Fibroblast of lung (primary cell): ENCODE measurements at regions not wholly inside any gene's neighbourhood (a gene's known extent, or its start where the extent isn't known, plus 50 kb on each side); places are given as distances from the start of the nearest gene placed in this dataset.

Experiments used
- DNase-seq, 2 donors: peaks; one replicate each; pipeline versions ENCODE4 v3.0.0 to v3.0.0-alpha.2; 2010; ENCODE audit warnings: low read depth in 2 of 2
- H2AFZ ChIP-seq: 2 replicates; pipeline ENCODE4 v1.5.1; 2012; ENCODE audit warnings: low read length, control low read depth, inconsistent platforms
- H3K27ac ChIP-seq: 2 replicates; pipeline ENCODE4 v1.5.1; 2011; ENCODE audit warnings: low read length, control low read depth; ENCODE audit not compliant: insufficient read depth
- H3K27me3 ChIP-seq: 2 replicates; pipeline ENCODE4 v1.5.1; 2011; ENCODE audit warnings: mild to moderate bottlenecking, low read length; ENCODE audit not compliant: control insufficient read depth, insufficient read depth
- H3K36me3 ChIP-seq: 2 replicates; pipeline ENCODE4 v1.5.1; 2011; ENCODE audit warnings: low read length; ENCODE audit not compliant: control insufficient read depth, insufficient read depth
- H3K4me1 ChIP-seq: 2 replicates; pipeline ENCODE4 v1.5.1; 2011; ENCODE audit warnings: low read length; ENCODE audit not compliant: control insufficient read depth, insufficient read depth; ENCODE audit errors: extremely low read depth
- H3K4me2 ChIP-seq: 2 replicates; pipeline ENCODE4 v1.5.1; 2011; ENCODE audit warnings: low read length, control low read depth; ENCODE audit not compliant: insufficient read depth; ENCODE audit errors: extremely low read depth
- H3K4me3 ChIP-seq, 4 experiments: fragments of 200-600 bp in 1 of 4; sonication (generic) in 1 of 4; replicated peaks in 1 of 4; 2 replicates each; pipeline ENCODE4 v1.5.1; 2011 to 2016; ENCODE audit warnings: low read length in 4 of 4, low read depth in 3 of 4, mild to moderate bottlenecking in 3 of 4, control low read depth in 2 of 4, inconsistent platforms in 1 of 4, mixed read lengths in 1 of 4; ENCODE audit not compliant: insufficient read depth in 1 of 4; ENCODE audit errors: control extremely low read depth in 1 of 4
- H3K79me2 ChIP-seq: 2 replicates; pipeline ENCODE4 v1.5.1; 2012; ENCODE audit warnings: mild to moderate bottlenecking, low read length, inconsistent platforms; ENCODE audit not compliant: control insufficient read depth, insufficient read depth
- H3K9ac ChIP-seq: 2 replicates; pipeline ENCODE4 v1.5.1; 2011; ENCODE audit warnings: mild to moderate bottlenecking, low read length, control low read depth; ENCODE audit not compliant: insufficient read depth
- H3K9me3 ChIP-seq: 2 replicates; pipeline ENCODE4 v1.5.1; 2012; ENCODE audit warnings: low read depth, low read length; ENCODE audit not compliant: control insufficient read depth, insufficient read depth
- H4K20me1 ChIP-seq: 2 replicates; pipeline ENCODE4 v1.5.1; 2011; ENCODE audit warnings: low read length; ENCODE audit not compliant: control insufficient read depth, insufficient read depth; ENCODE audit errors: extremely low read depth
- EZH2 ChIP-seq: IDR thresholded peaks from 2 replicates; pipeline ENCODE4 v1.5.1; 2012; ENCODE audit warnings: low read length, control low read depth, mild to moderate bottlenecking; ENCODE audit errors: missing control alignments
- TF ChIP-seq, protein P1 (sequence below), 2 donors: IDR thresholded peaks in 1 of 2; conservative IDR thresholded peaks in 1 of 2; 1 replicate in 1 of 2; 2 replicates in 1 of 2; pipeline ENCODE4 v1.5.1; 2011 to 2012; ENCODE audit warnings: low read length in 2 of 2, control low read depth in 1 of 2, inconsistent platforms in 1 of 2, low read depth in 1 of 2, mild to moderate bottlenecking in 1 of 2

DNA sequence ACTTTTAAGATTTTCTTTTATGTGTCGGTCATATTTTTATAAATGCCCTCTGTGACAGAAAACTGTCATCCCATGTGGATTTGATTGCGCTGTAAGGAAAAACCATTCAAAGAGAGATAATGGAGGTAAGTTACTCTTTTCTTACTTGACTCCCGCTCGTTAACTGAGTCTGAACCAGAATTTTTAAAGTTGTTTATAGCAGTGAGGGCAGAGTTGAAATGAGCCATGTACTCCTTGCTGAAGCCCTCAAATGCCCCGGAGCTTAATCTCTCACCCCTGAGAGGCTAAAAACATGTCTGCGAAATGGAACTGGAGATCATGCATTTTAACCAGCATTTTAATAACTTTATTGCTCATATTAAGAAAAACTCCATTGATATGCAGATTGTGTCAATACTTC lies 320.0 kb upstream of the SOX11 start:
- Histone ChIP-seq H3K9me3 (no peaks in the 10 kb centered on the region), H3K79me2 (no peaks in the 10 kb centered on the region), H2AFZ (no peak overlapping the region), H3K4me2 (no peak overlapping the region), H3K27ac (no peak overlapping the region), H3K4me3 (no peak overlapping the region), H3K36me3 (no peaks in the 10 kb centered on the region), H4K20me1 (no peaks in the 10 kb centered on the region), H3K27me3 (no peaks in the 10 kb centered on the region), H3K9ac (no peak overlapping the region), H3K4me1 (no peaks in the 10 kb centered on the region)
- no peak for DNase-seq
- no peak for TF ChIP-seq EZH2
- TF ChIP-seq, protein P1, sequence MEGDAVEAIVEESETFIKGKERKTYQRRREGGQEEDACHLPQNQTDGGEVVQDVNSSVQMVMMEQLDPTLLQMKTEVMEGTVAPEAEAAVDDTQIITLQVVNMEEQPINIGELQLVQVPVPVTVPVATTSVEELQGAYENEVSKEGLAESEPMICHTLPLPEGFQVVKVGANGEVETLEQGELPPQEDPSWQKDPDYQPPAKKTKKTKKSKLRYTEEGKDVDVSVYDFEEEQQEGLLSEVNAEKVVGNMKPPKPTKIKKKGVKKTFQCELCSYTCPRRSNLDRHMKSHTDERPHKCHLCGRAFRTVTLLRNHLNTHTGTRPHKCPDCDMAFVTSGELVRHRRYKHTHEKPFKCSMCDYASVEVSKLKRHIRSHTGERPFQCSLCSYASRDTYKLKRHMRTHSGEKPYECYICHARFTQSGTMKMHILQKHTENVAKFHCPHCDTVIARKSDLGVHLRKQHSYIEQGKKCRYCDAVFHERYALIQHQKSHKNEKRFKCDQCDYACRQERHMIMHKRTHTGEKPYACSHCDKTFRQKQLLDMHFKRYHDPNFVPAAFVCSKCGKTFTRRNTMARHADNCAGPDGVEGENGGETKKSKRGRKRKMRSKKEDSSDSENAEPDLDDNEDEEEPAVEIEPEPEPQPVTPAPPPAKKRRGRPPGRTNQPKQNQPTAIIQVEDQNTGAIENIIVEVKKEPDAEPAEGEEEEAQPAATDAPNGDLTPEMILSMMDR (conservative IDR thresholded peaks at IDR 0.05 in 1 of 2, IDR thresholded peaks at IDR 0.05 in 1 of 2; ENCODE audit: low read depth in 1 of 2, low read length in 2 of 2), result no peak

DNA sequence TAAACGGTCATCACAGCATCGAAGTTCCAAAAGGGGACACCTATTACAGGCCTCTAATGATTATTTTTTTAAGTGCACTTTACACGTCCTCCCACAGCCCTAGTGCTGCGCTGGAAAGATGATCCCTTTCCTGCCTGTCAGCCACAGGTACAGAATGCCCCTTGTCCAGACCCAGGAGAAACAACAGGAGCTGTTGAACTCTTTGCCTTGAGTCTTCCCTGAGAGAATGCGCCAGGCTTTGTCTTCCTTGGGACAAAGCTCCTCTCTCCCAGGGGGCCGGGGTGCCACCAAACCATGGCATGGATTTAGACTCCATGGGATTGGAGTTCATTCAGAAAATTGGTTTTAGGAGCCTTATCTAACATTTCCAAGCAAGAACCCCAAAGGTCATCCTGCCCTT lies 319.0 kb upstream of the SOX11 start:
- H3K27ac ChIP-seq, result no peak overlapping the region
- no peaks in the 10 kb centered on the region for H4K20me1 ChIP-seq
- TF ChIP-seq, protein P1 (conservative IDR thresholded peaks at IDR 0.05 in 1 of 2, IDR thresholded peaks at IDR 0.05 in 1 of 2; ENCODE audit: low read depth in 1 of 2, low read length in 2 of 2), result no peak
- TF ChIP-seq EZH2, result no peak
- H3K9ac ChIP-seq, result no peak overlapping the region
- peak in 1 of 2 donors; percentile 27 for DNase-seq
- no peaks in the 10 kb centered on the region for H3K36me3 ChIP-seq
- no peaks in the 10 kb centered on the region for H3K4me1 ChIP-seq
- H3K27me3 ChIP-seq, result no peaks in the 10 kb centered on the region
- H2AFZ ChIP-seq, result no peak overlapping the region
- H3K79me2 ChIP-seq, result no peaks in the 10 kb centered on the region
- no peaks in the 10 kb centered on the region for H3K9me3 ChIP-seq
- H3K4me2 ChIP-seq, result no peak overlapping the region
- H3K4me3 ChIP-seq, result no peak overlapping the region

DNA sequence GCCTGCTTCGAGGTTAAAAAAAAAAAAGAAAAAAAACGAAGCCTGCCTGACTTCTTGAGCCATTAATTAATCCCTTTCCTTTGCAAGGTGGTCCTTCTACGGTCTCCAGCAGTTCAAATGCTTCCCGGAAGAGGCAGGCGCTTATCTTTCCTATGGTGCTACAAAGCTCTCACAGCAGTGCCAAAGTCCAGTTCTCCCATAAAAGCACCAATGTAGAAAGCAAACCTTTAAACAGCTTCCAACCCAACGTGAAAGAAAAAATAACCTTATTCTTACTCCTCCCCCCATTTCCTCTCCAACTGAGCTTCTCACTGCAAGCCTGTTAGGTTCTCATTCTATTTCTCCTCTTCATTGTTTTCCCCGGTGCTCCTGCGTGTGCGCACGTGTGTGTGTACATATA lies 317.4 kb upstream of the SOX11 start:
- no peak for TF ChIP-seq EZH2
- TF ChIP-seq, protein P1 (conservative IDR thresholded peaks at IDR 0.05 in 1 of 2, IDR thresholded peaks at IDR 0.05 in 1 of 2; ENCODE audit: low read depth in 1 of 2, low read length in 2 of 2), result no peak
- Histone ChIP-seq H3K36me3 (no peaks in the 10 kb centered on the region), H3K4me3 (no peak overlapping the region), H2AFZ (no peak overlapping the region), H3K27me3 (no peaks in the 10 kb centered on the region), H3K79me2 (no peaks in the 10 kb centered on the region), H4K20me1 (no peaks in the 10 kb centered on the region), H3K9me3 (no peaks in the 10 kb centered on the region), H3K4me1 (no peaks in the 10 kb centered on the region), H3K4me2 (no peak overlapping the region), H3K9ac (no peak overlapping the region), H3K27ac (no peak overlapping the region)
- DNase-seq, result no peak
